Uterus (tissue), 2 donors: ENCODE measurements at regions not wholly inside any gene's neighbourhood (a gene's known extent, or its start where the extent isn't known, plus 50 kb on each side); places are given as distances from the start of the nearest gene placed in this dataset.

ENCODE experiments used
- POLR2A ChIP-seq, 2 donors: fragments of 450-650 bp; IDR thresholded peaks; one replicate each; pipeline ENCODE4 v1.6.1; 2016; ENCODE audit warnings: antibody characterized with exemption in 2 of 2, mild to moderate bottlenecking in 1 of 2, moderate library complexity in 1 of 2
- TF ChIP-seq, protein P1 (sequence below), 4 experiments: fragments of 200-600 bp in 2 of 4; fragments of 450-650 bp in 2 of 4; sonication (generic) in 2 of 4; IDR thresholded peaks; one replicate each; pipeline ENCODE4 v1.5.1; 2016 to 2019; ENCODE audit warnings: antibody characterized with exemption in 4 of 4, mild to moderate bottlenecking in 2 of 4, moderate library complexity in 1 of 4

DNA sequence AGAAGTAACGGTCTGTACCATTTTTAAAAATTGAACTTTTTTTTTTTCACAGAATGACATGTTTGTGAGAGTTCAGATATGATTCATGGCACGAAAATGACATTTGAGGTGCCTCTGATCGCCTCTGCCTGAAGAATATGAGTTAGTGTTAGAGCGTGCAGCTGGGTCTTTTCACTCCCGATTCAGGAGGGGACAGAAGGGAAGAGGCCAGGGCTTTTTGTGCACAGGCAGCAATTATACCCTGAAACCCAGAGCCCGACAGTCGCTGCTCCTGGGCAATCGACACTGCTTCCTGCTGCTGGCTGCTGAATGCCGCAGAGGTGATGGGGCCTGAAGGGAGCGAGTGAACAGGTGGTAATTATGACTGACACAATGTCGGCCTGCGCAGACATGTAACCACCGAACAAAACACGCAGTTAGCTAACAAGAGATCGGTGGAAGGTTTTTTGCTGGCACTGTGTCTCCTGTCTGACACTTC lies 652.0 kb upstream of the NOX3 start:
- TF ChIP-seq, protein P1, sequence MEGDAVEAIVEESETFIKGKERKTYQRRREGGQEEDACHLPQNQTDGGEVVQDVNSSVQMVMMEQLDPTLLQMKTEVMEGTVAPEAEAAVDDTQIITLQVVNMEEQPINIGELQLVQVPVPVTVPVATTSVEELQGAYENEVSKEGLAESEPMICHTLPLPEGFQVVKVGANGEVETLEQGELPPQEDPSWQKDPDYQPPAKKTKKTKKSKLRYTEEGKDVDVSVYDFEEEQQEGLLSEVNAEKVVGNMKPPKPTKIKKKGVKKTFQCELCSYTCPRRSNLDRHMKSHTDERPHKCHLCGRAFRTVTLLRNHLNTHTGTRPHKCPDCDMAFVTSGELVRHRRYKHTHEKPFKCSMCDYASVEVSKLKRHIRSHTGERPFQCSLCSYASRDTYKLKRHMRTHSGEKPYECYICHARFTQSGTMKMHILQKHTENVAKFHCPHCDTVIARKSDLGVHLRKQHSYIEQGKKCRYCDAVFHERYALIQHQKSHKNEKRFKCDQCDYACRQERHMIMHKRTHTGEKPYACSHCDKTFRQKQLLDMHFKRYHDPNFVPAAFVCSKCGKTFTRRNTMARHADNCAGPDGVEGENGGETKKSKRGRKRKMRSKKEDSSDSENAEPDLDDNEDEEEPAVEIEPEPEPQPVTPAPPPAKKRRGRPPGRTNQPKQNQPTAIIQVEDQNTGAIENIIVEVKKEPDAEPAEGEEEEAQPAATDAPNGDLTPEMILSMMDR (IDR thresholded peaks at IDR 0.05): no peak
- TF ChIP-seq POLR2A (IDR thresholded peaks at IDR 0.05): no peak
